ENCODE measurements at regions not wholly inside any gene's neighbourhood (a gene's known extent, or its start where the extent isn't known, plus 50 kb on each side); places are given as distances from the start of the nearest gene placed in this dataset.

- TF ChIP-seq PRDM1 (tag by site-specific recombination; IDR thresholded peaks at IDR 0.05) = no peak
- no peak for TF ChIP-seq REST (tag by site-specific recombination; IDR thresholded peaks at IDR 0.05)
- no peak for TF ChIP-seq CTCF (tag by site-specific recombination; IDR thresholded peaks at IDR 0.05)
- no peak for TF ChIP-seq ZNF549 (tag by site-specific recombination; IDR thresholded peaks at IDR 0.05)
- no peak for TF ChIP-seq ZNF629 (tag by site-specific recombination; IDR thresholded peaks at IDR 0.05)
- TF ChIP-seq ZNF645 (tag by site-specific recombination; IDR thresholded peaks at IDR 0.05) = no peak
- TF ChIP-seq ZNF416 (tag by site-specific recombination; IDR thresholded peaks at IDR 0.05) = no peak
- TF ChIP-seq ZNF398 (tag by site-specific recombination; IDR thresholded peaks at IDR 0.05) = no peak
- no peak for TF ChIP-seq ZNF423 (tag by site-specific recombination; IDR thresholded peaks at IDR 0.05)
These were observed 575.1 kb downstream of the EPHA3 start for GRCh38 chr3:89682556-89682955.

Data from HEK293 (cell line).